ENCODE measurements at regions not wholly inside any gene's neighbourhood (a gene's known extent, or its start where the extent isn't known, plus 50 kb on each side); places are given as distances from the start of the nearest gene placed in this dataset.
A peak's percentile ranks its signal among the peaks of the same experiment; 100 is the strongest.
"Not testable (repeated sequence)": the region's sequence is repeated elsewhere in the genome, so short reads cannot be mapped to it uniquely, and the experiment has no call there.

- H3K36me3 ChIP-seq (ENCODE audit: control insufficient read depth, insufficient read depth, low read length); H3K9ac ChIP-seq (ENCODE audit: low read length); H3K4me1 ChIP-seq (ENCODE audit: control insufficient read depth, insufficient read depth, low read length); H3K4me3 ChIP-seq (ENCODE audit: low read length); H3K27me3 ChIP-seq (ENCODE audit: control insufficient read depth, insufficient read depth, low read length); H3K27ac ChIP-seq (ENCODE audit: low read depth, low read length): not testable (repeated sequence)
Observed at GRCh38 chr17:30625380-30625779, 148.2 kb downstream of the GOSR1 start.

- H3K36me3 ChIP-seq (ENCODE audit: control insufficient read depth, insufficient read depth, low read length); H3K9ac ChIP-seq (ENCODE audit: low read length); H3K4me3 ChIP-seq (ENCODE audit: low read length): not testable (repeated sequence)
Observed at GRCh38 chr17:30624180-30624579, 147.0 kb downstream of the GOSR1 start.

GRCh38 chr17:30609682-30610081, 132.5 kb downstream of the GOSR1 start:
- not testable (repeated sequence) for H3K36me3 ChIP-seq (ENCODE audit: control insufficient read depth, insufficient read depth, low read length); H3K27ac ChIP-seq (ENCODE audit: low read depth, low read length); H3K9ac ChIP-seq (ENCODE audit: low read length); H3K4me1 ChIP-seq (ENCODE audit: control insufficient read depth, insufficient read depth, low read length); H3K27me3 ChIP-seq (ENCODE audit: control insufficient read depth, insufficient read depth, low read length); H3K4me3 ChIP-seq (ENCODE audit: low read length)

More at GRCh38 chr17:30624180-30624579, 147.0 kb downstream of the GOSR1 start:
- H3K27ac ChIP-seq (ENCODE audit: low read depth, low read length); H3K27me3 ChIP-seq (ENCODE audit: control insufficient read depth, insufficient read depth, low read length); H3K4me1 ChIP-seq (ENCODE audit: control insufficient read depth, insufficient read depth, low read length): not testable (repeated sequence)

- Histone ChIP-seq H3K27me3 (ENCODE audit: control insufficient read depth, insufficient read depth, low read length) (no peaks in the 10 kb centered on the region), H3K4me3 (ENCODE audit: low read length) (no peak overlapping the region), H3K4me1 (ENCODE audit: control insufficient read depth, insufficient read depth, low read length) (no peaks in the 10 kb centered on the region), H3K36me3 (ENCODE audit: control insufficient read depth, insufficient read depth, low read length) (no peaks in the 10 kb centered on the region), H3K9ac (ENCODE audit: low read length) (no peak overlapping the region), H3K27ac (ENCODE audit: low read depth, low read length) (no peak overlapping the region)
Observed at GRCh38 chr17:30605523-30605922, 128.3 kb downstream of the GOSR1 start.

GRCh38 chr17:30605027-30605426, 127.8 kb downstream of the GOSR1 start:
- H3K27me3 ChIP-seq (ENCODE audit: control insufficient read depth, insufficient read depth, low read length), result no peaks in the 10 kb centered on the region
- H3K9ac ChIP-seq (ENCODE audit: low read length), result no peak overlapping the region
- no peaks in the 10 kb centered on the region for H3K4me1 ChIP-seq (ENCODE audit: control insufficient read depth, insufficient read depth, low read length)
- no peak overlapping the region for H3K4me3 ChIP-seq (ENCODE audit: low read length)
- H3K36me3 ChIP-seq (ENCODE audit: control insufficient read depth, insufficient read depth, low read length), result no peaks in the 10 kb centered on the region
- no peak overlapping the region for H3K27ac ChIP-seq (ENCODE audit: low read depth, low read length)

- H3K27me3 ChIP-seq (ENCODE audit: control insufficient read depth, insufficient read depth, low read length); H3K4me3 ChIP-seq (ENCODE audit: low read length); H3K36me3 ChIP-seq (ENCODE audit: control insufficient read depth, insufficient read depth, low read length); H3K27ac ChIP-seq (ENCODE audit: low read depth, low read length); H3K4me1 ChIP-seq (ENCODE audit: control insufficient read depth, insufficient read depth, low read length); H3K9ac ChIP-seq (ENCODE audit: low read length): not testable (repeated sequence)
Observed at GRCh38 chr17:30602396-30602795, 125.2 kb downstream of the GOSR1 start.

GRCh38 chr17:30601984-30602383, 124.8 kb downstream of the GOSR1 start:
- H3K27ac ChIP-seq (ENCODE audit: low read depth, low read length); H3K36me3 ChIP-seq (ENCODE audit: control insufficient read depth, insufficient read depth, low read length); H3K4me1 ChIP-seq (ENCODE audit: control insufficient read depth, insufficient read depth, low read length); H3K27me3 ChIP-seq (ENCODE audit: control insufficient read depth, insufficient read depth, low read length); H3K9ac ChIP-seq (ENCODE audit: low read length): not testable (repeated sequence)
- peak overlapping the region; percentile 8 for H3K4me3 ChIP-seq (ENCODE audit: low read length)

- no peaks in the 10 kb centered on the region for H3K36me3 ChIP-seq (ENCODE audit: control insufficient read depth, insufficient read depth, low read length)
- peak overlapping the region; percentile 93 for H3K4me3 ChIP-seq (ENCODE audit: low read length)
- peak overlapping the region; percentile 94 for H3K27ac ChIP-seq (ENCODE audit: low read depth, low read length)
- H3K27me3 ChIP-seq (ENCODE audit: control insufficient read depth, insufficient read depth, low read length), result no peaks in the 10 kb centered on the region
- H3K9ac ChIP-seq (ENCODE audit: low read length), result no peak overlapping the region
- no peaks in the 10 kb centered on the region for H3K4me1 ChIP-seq (ENCODE audit: control insufficient read depth, insufficient read depth, low read length)
Observed at GRCh38 chr17:30600830-30601494, 123.8 kb downstream of the GOSR1 start.

- H3K4me3 ChIP-seq (ENCODE audit: low read length), result peak overlapping the region; percentile 93
- H3K36me3 ChIP-seq (ENCODE audit: control insufficient read depth, insufficient read depth, low read length), result no peaks in the 10 kb centered on the region
- peak overlapping the region; percentile 94 for H3K27ac ChIP-seq (ENCODE audit: low read depth, low read length)
- no peaks in the 10 kb centered on the region for H3K4me1 ChIP-seq (ENCODE audit: control insufficient read depth, insufficient read depth, low read length)
- H3K9ac ChIP-seq (ENCODE audit: low read length), result peak overlapping the region; percentile 68
- no peaks in the 10 kb centered on the region for H3K27me3 ChIP-seq (ENCODE audit: control insufficient read depth, insufficient read depth, low read length)
Observed at GRCh38 chr17:30600060-30600829, 123.0 kb downstream of the GOSR1 start.

- H3K27ac ChIP-seq (ENCODE audit: low read depth, low read length), result peak overlapping the region; percentile 94
- no peaks in the 10 kb centered on the region for H3K36me3 ChIP-seq (ENCODE audit: control insufficient read depth, insufficient read depth, low read length)
- H3K27me3 ChIP-seq (ENCODE audit: control insufficient read depth, insufficient read depth, low read length), result no peaks in the 10 kb centered on the region
- H3K4me3 ChIP-seq (ENCODE audit: low read length), result peak overlapping the region; percentile 93
- H3K4me1 ChIP-seq (ENCODE audit: control insufficient read depth, insufficient read depth, low read length), result no peaks in the 10 kb centered on the region
- H3K9ac ChIP-seq (ENCODE audit: low read length), result peak overlapping the region; percentile 68
Observed at GRCh38 chr17:30599428-30600059, 122.3 kb downstream of the GOSR1 start.

GRCh38 chr17:30597776-30598288, 120.6 kb downstream of the GOSR1 start:
- Histone ChIP-seq H3K27ac (ENCODE audit: low read depth, low read length) (no peak overlapping the region), H3K4me3 (ENCODE audit: low read length) (no peak overlapping the region), H3K9ac (ENCODE audit: low read length) (no peak overlapping the region), H3K4me1 (ENCODE audit: control insufficient read depth, insufficient read depth, low read length) (no peaks in the 10 kb centered on the region), H3K27me3 (ENCODE audit: control insufficient read depth, insufficient read depth, low read length) (no peaks in the 10 kb centered on the region), H3K36me3 (ENCODE audit: control insufficient read depth, insufficient read depth, low read length) (no peaks in the 10 kb centered on the region)

- not testable (repeated sequence) for H3K9ac ChIP-seq (ENCODE audit: low read length); H3K27ac ChIP-seq (ENCODE audit: low read depth, low read length); H3K4me1 ChIP-seq (ENCODE audit: control insufficient read depth, insufficient read depth, low read length); H3K4me3 ChIP-seq (ENCODE audit: low read length); H3K27me3 ChIP-seq (ENCODE audit: control insufficient read depth, insufficient read depth, low read length); H3K36me3 ChIP-seq (ENCODE audit: control insufficient read depth, insufficient read depth, low read length)
Observed at GRCh38 chr17:30596948-30597775, 120.0 kb downstream of the GOSR1 start.
